GM23248 (cell line): ENCODE measurements at regions not wholly inside any gene's neighbourhood (a gene's known extent, or its start where the extent isn't known, plus 50 kb on each side); places are given as distances from the start of the nearest gene placed in this dataset.

ENCODE experiments used
- EZH2 ChIP-seq: fragments of 200-600 bp; sonication (generic); IDR thresholded peaks from 2 replicates; pipeline ENCODE4 v1.6.1; 2018; ENCODE audit warnings: antibody characterized with exemption, mild to moderate bottlenecking; ENCODE audit not compliant: insufficient read depth, poor library complexity, severe bottlenecking
- EZH2phosphoT487 ChIP-seq: fragments of 200-600 bp; sonication (generic); IDR thresholded peaks from 2 replicates; pipeline ENCODE4 v1.6.1; 2018; ENCODE audit warnings: antibody characterized with exemption, moderate library complexity, mild to moderate bottlenecking, low read depth; ENCODE audit not compliant: insufficient read depth

DNA sequence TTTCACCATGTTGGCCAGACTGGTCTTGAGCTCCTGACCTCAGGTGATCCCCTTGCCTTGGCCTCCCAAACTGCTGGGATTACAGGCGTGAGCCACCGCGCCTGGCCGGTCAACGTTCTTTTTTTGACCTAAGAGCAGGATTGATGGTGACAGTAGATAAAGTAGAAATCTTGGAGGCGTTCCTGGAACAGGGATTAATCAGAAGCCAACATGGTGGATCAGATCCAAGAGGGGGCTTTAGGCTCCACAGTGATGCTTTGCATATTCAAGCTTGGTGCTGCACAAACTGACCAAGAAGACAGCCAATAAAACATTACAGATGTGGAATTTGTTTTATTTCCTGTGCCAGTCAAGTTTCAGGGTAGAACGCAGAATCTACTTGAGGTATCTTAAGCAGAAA, 271.2 kb downstream of the FGF9 start:
- no peak for TF ChIP-seq EZH2
- no peak for TF ChIP-seq EZH2phosphoT487
